ENCODE measurements at regions not wholly inside any gene's neighbourhood (a gene's known extent, or its start where the extent isn't known, plus 50 kb on each side); places are given as distances from the start of the nearest gene placed in this dataset.

DNA sequence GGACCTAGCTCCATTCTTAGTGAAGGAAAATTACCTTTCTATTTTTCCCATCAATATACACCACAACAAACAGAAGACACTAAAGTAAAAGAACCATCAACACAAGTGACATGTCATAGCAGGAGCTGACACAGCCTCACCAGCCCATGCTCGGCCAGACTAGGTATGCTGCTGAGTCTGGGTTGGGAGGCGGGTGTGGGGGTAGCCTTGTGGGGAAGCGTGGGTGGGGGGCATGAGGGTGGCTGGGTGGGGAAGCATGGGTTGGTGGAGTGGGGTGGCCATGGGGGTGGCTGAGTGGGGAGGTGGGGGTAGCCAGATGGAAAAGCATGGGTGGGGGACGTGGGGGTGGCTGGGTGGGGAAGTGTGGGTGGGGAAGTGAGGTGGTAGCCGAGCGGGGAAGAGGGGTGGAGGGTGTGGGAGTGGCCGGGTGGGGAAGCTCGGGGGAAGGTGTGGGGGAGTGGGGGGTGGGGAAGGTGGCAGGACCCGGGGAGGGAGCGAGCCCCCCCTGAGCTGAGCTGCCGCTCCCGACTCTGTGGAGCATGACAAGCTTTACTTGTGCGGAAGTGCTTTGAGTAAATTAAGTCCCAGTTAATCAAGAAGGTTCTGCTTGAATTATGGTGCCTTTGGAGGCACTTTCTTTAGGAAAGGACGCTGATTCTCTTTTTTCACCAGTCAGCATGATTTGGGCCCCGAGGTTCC is 294.6 kb upstream of the ZNF32 start:
- no peak overlapping the region for H3K27ac ChIP-seq (ENCODE audit: low read length)
- DNase-seq = no peak
- H3K4me3 ChIP-seq (ENCODE audit: low read length) = no peak overlapping the region
- H3K36me3 ChIP-seq (ENCODE audit: control insufficient read depth, insufficient read depth, low read length) = no peaks in the 10 kb centered on the region
- H3K4me1 ChIP-seq (ENCODE audit: control insufficient read depth, insufficient read depth, low read length) = peaks cover 35% of the 10 kb centered on the region
- no peaks in the 10 kb centered on the region for H3K9me3 ChIP-seq (replicated peaks; ENCODE audit: control insufficient read depth, low read depth, low read length)
- 75% methylated on average over 9 of the region's 15 CpGs for WGBS (ENCODE audit: insufficient coverage)
- H3K27me3 ChIP-seq (ENCODE audit: control insufficient read depth, insufficient read depth, low read length) = no peaks in the 10 kb centered on the region

DNA sequence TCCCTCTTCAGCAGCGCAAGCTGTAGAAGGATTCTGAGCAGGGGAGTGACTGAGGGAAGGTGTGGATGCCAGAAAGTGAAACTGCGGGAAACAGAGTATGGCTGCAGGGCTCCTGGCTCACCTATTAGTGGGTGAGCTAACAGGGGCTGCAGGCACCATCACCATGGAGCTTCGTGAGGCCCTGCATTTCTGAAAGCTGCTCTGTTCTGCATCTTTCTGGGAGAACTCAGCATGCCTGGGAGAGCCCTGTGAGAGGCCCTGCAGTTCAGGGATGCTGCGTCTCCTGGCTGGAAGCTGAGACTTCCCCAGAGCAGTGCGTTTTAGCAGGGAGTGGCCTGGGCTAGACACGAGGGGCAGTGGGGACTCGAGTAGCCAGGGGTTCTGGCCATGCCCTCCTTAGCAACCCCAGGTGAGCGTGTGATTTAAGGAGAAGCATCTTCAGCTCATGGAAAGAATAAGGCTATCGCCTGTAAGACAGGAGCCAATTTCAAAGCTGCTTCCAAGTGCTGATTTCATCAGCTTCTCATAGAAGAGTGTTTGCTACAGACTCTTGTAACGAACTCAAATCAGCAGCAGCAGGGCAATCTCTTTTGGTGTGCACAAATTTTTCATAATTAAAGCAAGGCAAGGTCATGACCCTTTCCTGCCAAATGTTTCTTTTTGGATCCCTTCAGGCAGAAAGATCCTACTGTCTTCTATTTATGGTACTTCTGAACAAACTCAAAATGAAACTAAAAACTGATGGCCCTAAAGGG is 293.6 kb upstream of the ZNF32 start:
- H3K9me3 ChIP-seq (replicated peaks; ENCODE audit: control insufficient read depth, low read depth, low read length) = no peaks in the 10 kb centered on the region
- no peaks in the 10 kb centered on the region for H3K36me3 ChIP-seq (ENCODE audit: control insufficient read depth, insufficient read depth, low read length)
- WGBS (ENCODE audit: insufficient coverage) = 42% methylated on average over 10 of the region's 10 CpGs
- H3K27ac ChIP-seq (ENCODE audit: low read length) = no peak overlapping the region
- H3K27me3 ChIP-seq (ENCODE audit: control insufficient read depth, insufficient read depth, low read length) = no peaks in the 10 kb centered on the region
- H3K4me3 ChIP-seq (ENCODE audit: low read length) = no peak overlapping the region
- DNase-seq = peak; percentile 69
- peaks cover 35% of the 10 kb centered on the region for H3K4me1 ChIP-seq (ENCODE audit: control insufficient read depth, insufficient read depth, low read length)

- 64% methylated on average over 1 of the region's 4 CpGs for WGBS (ENCODE audit: insufficient coverage)
- Histone ChIP-seq H3K4me3 (ENCODE audit: low read length) (no peak overlapping the region), H3K9me3 (replicated peaks; ENCODE audit: control insufficient read depth, low read depth, low read length) (no peaks in the 10 kb centered on the region), H3K27me3 (ENCODE audit: control insufficient read depth, insufficient read depth, low read length) (no peaks in the 10 kb centered on the region), H3K36me3 (ENCODE audit: control insufficient read depth, insufficient read depth, low read length) (no peaks in the 10 kb centered on the region), H3K27ac (ENCODE audit: low read length) (no peak overlapping the region), H3K4me1 (ENCODE audit: control insufficient read depth, insufficient read depth, low read length) (peaks cover 35% of the 10 kb centered on the region)
- no peak for DNase-seq
Observed at GRCh38 chr10:43940898-43941837, 292.5 kb upstream of the ZNF32 start.

DNA sequence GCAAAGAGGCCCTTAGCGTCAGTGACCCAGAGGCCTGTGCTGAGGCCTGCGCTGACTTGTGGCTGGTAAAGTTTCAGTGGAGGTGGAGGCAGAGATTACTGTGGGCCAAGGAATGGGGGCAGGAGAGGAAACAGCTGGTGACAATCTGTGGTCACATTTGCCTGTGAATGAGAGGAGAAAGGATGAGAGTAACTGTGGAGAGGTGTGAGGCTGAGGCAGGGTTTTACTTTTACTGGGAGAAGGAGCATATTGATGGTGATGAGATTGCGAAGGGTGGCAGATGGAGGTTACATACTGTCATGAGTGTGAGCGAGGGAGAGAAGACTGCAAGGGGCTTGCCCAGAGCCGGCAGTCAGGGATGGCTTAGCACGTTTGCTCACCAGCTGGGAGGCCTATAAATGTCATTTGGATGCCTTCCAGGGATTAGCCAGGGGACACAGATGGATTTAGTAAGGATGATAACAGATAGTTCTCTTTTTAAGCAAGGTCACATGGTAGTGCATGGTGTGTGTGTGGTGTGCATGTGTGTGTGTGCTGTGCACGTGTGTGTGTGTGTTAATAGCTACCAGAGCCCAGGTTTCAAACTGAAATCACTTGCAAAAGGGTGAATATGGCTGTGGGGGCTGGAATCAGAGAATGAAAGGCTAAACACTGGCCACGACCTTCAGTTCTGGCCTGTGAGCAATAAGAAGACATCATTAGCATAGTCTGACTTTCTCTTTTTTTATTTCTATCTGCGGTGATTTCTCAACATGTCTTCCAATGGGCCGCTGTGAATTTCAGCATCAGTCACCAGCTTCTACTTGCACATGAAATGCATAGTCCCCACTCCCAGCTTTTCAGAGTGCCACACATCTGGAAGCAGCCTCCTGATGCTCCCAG is 291.5 kb upstream of the ZNF32 start:
- Histone ChIP-seq H3K27ac (ENCODE audit: low read length) (peak overlapping the region; percentile 44), H3K36me3 (ENCODE audit: control insufficient read depth, insufficient read depth, low read length) (no peaks in the 10 kb centered on the region), H3K27me3 (ENCODE audit: control insufficient read depth, insufficient read depth, low read length) (no peaks in the 10 kb centered on the region), H3K4me1 (ENCODE audit: control insufficient read depth, insufficient read depth, low read length) (peaks cover 35% of the 10 kb centered on the region), H3K9me3 (replicated peaks; ENCODE audit: control insufficient read depth, low read depth, low read length) (peaks cover 4% of the 10 kb centered on the region), H3K4me3 (ENCODE audit: low read length) (no peak overlapping the region)
- WGBS (ENCODE audit: insufficient coverage) = 44% methylated on average over 9 of the region's 10 CpGs
- peak; percentile 80 for DNase-seq

DNA sequence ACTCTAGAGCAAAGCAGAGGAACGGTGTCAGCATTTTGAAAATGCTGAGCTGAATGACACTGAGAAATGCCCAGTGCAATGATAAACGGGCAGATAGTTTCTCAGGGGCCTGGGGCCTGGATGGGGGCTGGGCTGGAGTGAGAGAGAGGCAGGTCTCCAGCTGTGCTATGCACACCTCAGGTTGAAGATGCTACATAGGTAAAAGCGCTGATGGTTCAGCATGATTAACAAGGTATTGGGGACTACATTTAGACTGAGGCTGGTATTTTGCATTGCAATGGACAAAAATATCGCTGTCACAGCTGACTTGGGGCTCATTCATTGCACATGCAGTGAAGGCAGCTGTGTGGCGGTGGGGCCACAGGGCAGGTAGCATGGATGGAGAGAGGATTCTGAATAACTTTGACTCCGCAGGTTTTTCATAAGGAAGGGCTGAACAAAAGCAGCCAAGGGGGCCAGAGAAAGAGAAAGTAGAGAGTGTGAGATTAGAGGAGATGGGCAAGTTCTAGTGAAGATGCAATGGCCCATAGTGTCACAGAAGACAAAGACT is 290.8 kb upstream of the ZNF32 start:
- Histone ChIP-seq H3K4me3 (ENCODE audit: low read length) (no peak overlapping the region), H3K4me1 (ENCODE audit: control insufficient read depth, insufficient read depth, low read length) (peaks cover 35% of the 10 kb centered on the region), H3K36me3 (ENCODE audit: control insufficient read depth, insufficient read depth, low read length) (no peaks in the 10 kb centered on the region), H3K27me3 (ENCODE audit: control insufficient read depth, insufficient read depth, low read length) (no peaks in the 10 kb centered on the region), H3K27ac (ENCODE audit: low read length) (peak overlapping the region; percentile 44), H3K9me3 (replicated peaks; ENCODE audit: control insufficient read depth, low read depth, low read length) (peaks cover 11% of the 10 kb centered on the region)
- no peak for DNase-seq
- WGBS (ENCODE audit: insufficient coverage) = 77% methylated on average over 6 of the region's 6 CpGs

DNA sequence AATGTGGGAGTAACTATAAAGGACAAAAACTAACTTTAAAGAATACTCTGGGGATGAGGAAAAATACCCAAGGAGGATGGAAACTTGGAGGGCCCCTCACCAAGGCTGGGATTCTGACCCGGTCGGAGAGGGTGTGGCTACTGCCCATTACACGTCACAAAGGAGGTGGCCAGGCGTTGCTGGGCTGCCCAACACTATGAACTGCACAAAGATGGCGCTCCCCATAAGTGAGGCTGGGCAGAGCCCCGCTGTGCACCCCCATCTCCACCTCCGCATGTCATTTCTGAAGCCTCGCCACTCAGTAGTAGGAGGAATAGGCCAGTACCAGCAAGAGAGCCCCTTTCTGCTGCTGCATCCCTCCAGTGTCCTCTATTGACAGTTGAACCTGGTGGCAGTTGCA is 290.1 kb upstream of the ZNF32 start:
- Histone ChIP-seq H3K4me3 (ENCODE audit: low read length) (no peak overlapping the region), H3K9me3 (replicated peaks; ENCODE audit: control insufficient read depth, low read depth, low read length) (peaks cover 17% of the 10 kb centered on the region), H3K36me3 (ENCODE audit: control insufficient read depth, insufficient read depth, low read length) (no peaks in the 10 kb centered on the region), H3K27me3 (ENCODE audit: control insufficient read depth, insufficient read depth, low read length) (no peaks in the 10 kb centered on the region), H3K4me1 (ENCODE audit: control insufficient read depth, insufficient read depth, low read length) (peaks cover 35% of the 10 kb centered on the region), H3K27ac (ENCODE audit: low read length) (no peak overlapping the region)
- no peak for DNase-seq
- 71% methylated on average over 6 of the region's 8 CpGs for WGBS (ENCODE audit: insufficient coverage)

DNA sequence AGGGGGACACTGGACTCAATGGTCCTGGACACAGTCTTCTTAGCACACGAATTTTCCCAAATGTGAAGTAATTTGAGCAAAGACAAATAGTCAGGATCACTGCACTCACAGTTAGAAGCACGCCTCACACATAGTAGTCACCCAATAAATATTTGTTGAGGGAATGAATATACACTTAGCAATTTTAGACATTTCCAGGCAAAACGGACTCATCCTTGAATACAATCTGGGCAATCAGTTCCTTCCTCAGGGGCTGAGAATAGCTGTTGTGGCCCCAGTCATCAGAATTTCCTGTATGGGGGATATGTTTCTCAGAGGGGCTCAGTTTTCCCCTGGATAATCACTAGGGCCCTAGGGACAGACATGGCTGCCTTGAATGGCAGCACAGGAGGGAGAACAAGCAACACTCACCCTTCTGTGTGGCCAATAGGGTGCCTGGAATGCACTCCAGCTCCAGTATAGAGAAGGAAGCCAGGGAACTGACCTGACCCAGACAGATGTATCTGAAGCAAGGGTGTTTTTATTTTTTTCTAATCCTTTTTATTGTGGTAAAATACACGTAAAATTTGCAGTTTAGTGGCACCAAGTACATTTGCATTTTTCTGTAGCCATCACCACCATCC is 282.7 kb upstream of the ZNF32 start:
- DNase-seq = no peak
- peaks cover 17% of the 10 kb centered on the region for H3K9me3 ChIP-seq (replicated peaks; ENCODE audit: control insufficient read depth, low read depth, low read length)
- WGBS (ENCODE audit: insufficient coverage) = 67% methylated on average over 1 of the region's 4 CpGs
- H3K27ac ChIP-seq (ENCODE audit: low read length) = no peak overlapping the region
- H3K36me3 ChIP-seq (ENCODE audit: control insufficient read depth, insufficient read depth, low read length) = no peaks in the 10 kb centered on the region
- H3K4me3 ChIP-seq (ENCODE audit: low read length) = no peak overlapping the region
- no peaks in the 10 kb centered on the region for H3K27me3 ChIP-seq (ENCODE audit: control insufficient read depth, insufficient read depth, low read length)
- no peaks in the 10 kb centered on the region for H3K4me1 ChIP-seq (ENCODE audit: control insufficient read depth, insufficient read depth, low read length)

- H3K4me1 ChIP-seq (ENCODE audit: control insufficient read depth, insufficient read depth, low read length) = peaks cover 2% of the 10 kb centered on the region
- no peak overlapping the region for H3K4me3 ChIP-seq (ENCODE audit: low read length)
- no peaks in the 10 kb centered on the region for H3K27me3 ChIP-seq (ENCODE audit: control insufficient read depth, insufficient read depth, low read length)
- peaks cover 17% of the 10 kb centered on the region for H3K9me3 ChIP-seq (replicated peaks; ENCODE audit: control insufficient read depth, low read depth, low read length)
- DNase-seq = no peak
- 94% methylated on average over 3 of the region's 5 CpGs for WGBS (ENCODE audit: insufficient coverage)
- H3K27ac ChIP-seq (ENCODE audit: low read length) = no peak overlapping the region
- H3K36me3 ChIP-seq (ENCODE audit: control insufficient read depth, insufficient read depth, low read length) = no peaks in the 10 kb centered on the region
Observed at GRCh38 chr10:43930777-43931176, 282.1 kb upstream of the ZNF32 start.

DNA sequence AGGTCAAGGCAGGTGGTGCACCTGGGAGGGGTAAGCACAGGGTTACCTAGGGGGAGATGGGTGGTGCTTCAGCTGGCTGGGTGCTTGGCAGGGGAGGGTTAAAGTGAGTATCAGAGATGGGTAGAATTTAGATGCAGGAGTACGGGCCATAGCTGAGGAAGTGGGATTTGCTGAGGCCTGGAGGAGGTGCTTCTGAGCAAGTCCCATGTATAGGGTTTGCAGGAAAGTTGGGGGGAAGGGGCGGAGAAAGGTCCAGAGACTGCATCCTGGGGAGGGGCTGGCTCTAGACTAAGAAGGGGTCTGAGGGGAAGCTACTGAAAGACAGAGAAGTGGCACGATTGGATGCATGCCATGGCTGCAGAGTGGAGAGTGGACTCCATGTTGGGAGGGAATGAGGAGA is 281.6 kb upstream of the ZNF32 start:
- Histone ChIP-seq H3K36me3 (ENCODE audit: control insufficient read depth, insufficient read depth, low read length) (no peaks in the 10 kb centered on the region), H3K9me3 (replicated peaks; ENCODE audit: control insufficient read depth, low read depth, low read length) (peaks cover 13% of the 10 kb centered on the region), H3K27me3 (ENCODE audit: control insufficient read depth, insufficient read depth, low read length) (no peaks in the 10 kb centered on the region), H3K4me1 (ENCODE audit: control insufficient read depth, insufficient read depth, low read length) (peaks cover 3% of the 10 kb centered on the region), H3K27ac (ENCODE audit: low read length) (no peak overlapping the region), H3K4me3 (ENCODE audit: low read length) (no peak overlapping the region)
- WGBS (ENCODE audit: insufficient coverage) = 74% methylated on average over 3 of the region's 3 CpGs
- DNase-seq = no peak

All from muscle of leg (tissue), 3 donors.